Sigmoid colon (tissue), 4 donors: ENCODE measurements at regions not wholly inside any gene's neighbourhood (a gene's known extent, or its start where the extent isn't known, plus 50 kb on each side); places are given as distances from the start of the nearest gene placed in this dataset.

ENCODE experiments used
- EP300 ChIP-seq, 4 donors: sonication (generic); formaldehyde crosslinking; IDR thresholded peaks; one replicate each; pipeline ENCODE4 v1.6.1; 2017; ENCODE audit warnings: antibody characterized with exemption in 4 of 4
- POLR2A ChIP-seq, 2 donors: fragments of 450-650 bp; IDR thresholded peaks; one replicate each; pipeline ENCODE4 v1.6.1; 2016; ENCODE audit warnings: antibody characterized with exemption in 2 of 2, mild to moderate bottlenecking in 2 of 2, moderate library complexity in 2 of 2
- POLR2AphosphoS5 ChIP-seq, 4 donors: sonication (generic); formaldehyde crosslinking; IDR thresholded peaks; one replicate each; pipeline ENCODE4 v1.6.1; 2017; ENCODE audit warnings: antibody characterized with exemption in 4 of 4
- TF ChIP-seq, protein P1 (sequence below), 4 experiments: fragments of 450-650 bp in 3 of 4; fragments of 200-600 bp in 1 of 4; IDR thresholded peaks; one replicate each; pipeline ENCODE4 v1.5.1; 2016 to 2019; ENCODE audit warnings: antibody characterized with exemption in 4 of 4, mild to moderate bottlenecking in 3 of 4, moderate library complexity in 2 of 4

DNA sequence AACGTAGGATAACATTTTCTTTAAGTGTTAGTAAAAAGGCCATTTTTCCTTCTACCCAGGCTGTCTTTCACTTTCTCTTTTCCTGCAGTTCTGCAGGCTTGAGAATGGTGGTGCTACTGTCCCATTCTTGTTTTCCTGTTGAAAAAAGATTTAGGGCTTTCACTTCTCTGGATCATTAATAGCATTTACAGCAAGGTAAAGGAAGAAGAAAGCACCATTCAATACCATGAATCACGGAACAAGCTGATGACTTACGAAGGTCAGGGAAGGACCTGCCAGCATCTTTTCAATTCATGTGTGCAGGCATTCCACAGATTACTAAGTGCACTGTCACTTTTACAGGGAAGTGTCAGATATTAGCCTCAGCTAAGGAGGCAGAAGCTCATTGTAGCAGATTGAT is 292.8 kb downstream of the YTHDC2 start:
- TF ChIP-seq POLR2AphosphoS5 (IDR thresholded peaks at IDR 0.05) (no peak), POLR2A (IDR thresholded peaks at IDR 0.05) (no peak), EP300 (IDR thresholded peaks at IDR 0.05) (no peak)
- TF ChIP-seq, protein P1, sequence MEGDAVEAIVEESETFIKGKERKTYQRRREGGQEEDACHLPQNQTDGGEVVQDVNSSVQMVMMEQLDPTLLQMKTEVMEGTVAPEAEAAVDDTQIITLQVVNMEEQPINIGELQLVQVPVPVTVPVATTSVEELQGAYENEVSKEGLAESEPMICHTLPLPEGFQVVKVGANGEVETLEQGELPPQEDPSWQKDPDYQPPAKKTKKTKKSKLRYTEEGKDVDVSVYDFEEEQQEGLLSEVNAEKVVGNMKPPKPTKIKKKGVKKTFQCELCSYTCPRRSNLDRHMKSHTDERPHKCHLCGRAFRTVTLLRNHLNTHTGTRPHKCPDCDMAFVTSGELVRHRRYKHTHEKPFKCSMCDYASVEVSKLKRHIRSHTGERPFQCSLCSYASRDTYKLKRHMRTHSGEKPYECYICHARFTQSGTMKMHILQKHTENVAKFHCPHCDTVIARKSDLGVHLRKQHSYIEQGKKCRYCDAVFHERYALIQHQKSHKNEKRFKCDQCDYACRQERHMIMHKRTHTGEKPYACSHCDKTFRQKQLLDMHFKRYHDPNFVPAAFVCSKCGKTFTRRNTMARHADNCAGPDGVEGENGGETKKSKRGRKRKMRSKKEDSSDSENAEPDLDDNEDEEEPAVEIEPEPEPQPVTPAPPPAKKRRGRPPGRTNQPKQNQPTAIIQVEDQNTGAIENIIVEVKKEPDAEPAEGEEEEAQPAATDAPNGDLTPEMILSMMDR (IDR thresholded peaks at IDR 0.05) = peak in 3 of 4 experiments; percentile 27 to 34 (median 33)
